Loucy (cell line): ENCODE measurements at regions not wholly inside any gene's neighbourhood (a gene's known extent, or its start where the extent isn't known, plus 50 kb on each side); places are given as distances from the start of the nearest gene placed in this dataset.

Experiments
- H2AFZ ChIP-seq: fragments of 200-600 bp; sonication (generic); 2 replicates; pipeline ENCODE4 v1.6.0; 2016; ENCODE audit warnings: antibody characterized with exemption, mild to moderate bottlenecking, low read length, moderate library complexity
- H3F3A ChIP-seq: fragments of 200-600 bp; 2 replicates; pipeline ENCODE4 v1.6.0; 2016; ENCODE audit warnings: antibody characterized with exemption, low read depth, mild to moderate bottlenecking
- H3K27me3 ChIP-seq: fragments of 200-600 bp; sonication (generic); 2 replicates; pipeline ENCODE4 v1.6.1; 2014; ENCODE audit warnings: low read length, mild to moderate bottlenecking; ENCODE audit not compliant: insufficient read depth, poor library complexity, severe bottlenecking
- H3K36me3 ChIP-seq: fragments of 200-600 bp; sonication (generic); 2 replicates; pipeline ENCODE4 v1.6.1; 2016; ENCODE audit warnings: low read length; ENCODE audit not compliant: insufficient read depth
- H3K4me1 ChIP-seq: fragments of 200-600 bp; sonication (generic); 2 replicates; pipeline ENCODE4 v1.5.1; 2014; ENCODE audit warnings: low read length, mild to moderate bottlenecking; ENCODE audit not compliant: insufficient read depth, poor library complexity, severe bottlenecking
- H3K4me2 ChIP-seq: fragments of 200-600 bp; sonication (generic); 2 replicates; pipeline ENCODE4 v1.6.0; 2014; ENCODE audit warnings: antibody characterized with exemption, low read length, low read depth, mild to moderate bottlenecking; ENCODE audit not compliant: poor library complexity, severe bottlenecking
- H3K4me3 ChIP-seq: fragments of 200-600 bp; sonication (generic); 2 replicates; pipeline ENCODE4 v1.5.1; 2014; ENCODE audit warnings: low read length, mild to moderate bottlenecking, mixed read lengths; ENCODE audit not compliant: poor library complexity, severe bottlenecking
- H3K79me2 ChIP-seq: fragments of 200-600 bp; sonication (generic); 2 replicates; pipeline ENCODE4 v1.6.1; 2014; ENCODE audit warnings: low read length; ENCODE audit not compliant: insufficient read depth
- H3K9ac ChIP-seq: fragments of 200-600 bp; sonication (generic); 2 replicates; pipeline ENCODE4 v1.6.0; 2014; ENCODE audit warnings: mild to moderate bottlenecking, low read depth, low read length, moderate library complexity; ENCODE audit not compliant: poor library complexity, severe bottlenecking
- H3K9me2 ChIP-seq: fragments of 200-600 bp; sonication (generic); replicated peaks from 2 replicates; pipeline ENCODE4 v1.6.1; 2016; ENCODE audit warnings: low read depth, low read length, mixed read lengths
- H3K9me3 ChIP-seq: fragments of 200-600 bp; sonication (generic); 2 replicates; pipeline ENCODE4 v1.6.1; 2014; ENCODE audit warnings: mild to moderate bottlenecking, antibody characterized with exemption, low read length, low read depth; ENCODE audit not compliant: insufficient read depth
- H4K20me1 ChIP-seq: fragments of 200-600 bp; sonication (generic); 2 replicates; pipeline ENCODE4 v1.6.0; 2014; ENCODE audit warnings: antibody characterized with exemption, low read length, mild to moderate bottlenecking; ENCODE audit not compliant: insufficient read depth, poor library complexity, severe bottlenecking
- EZH2phosphoT487 ChIP-seq: fragments of 200-600 bp; IDR thresholded peaks from 2 replicates; pipeline ENCODE4 v1.6.1; 2018; ENCODE audit warnings: antibody characterized with exemption, mild to moderate bottlenecking, moderate library complexity, borderline replicate concordance
- TF ChIP-seq, protein P1 (sequence below): fragments of 200-600 bp; sonication (generic); conservative IDR thresholded peaks from 2 replicates; pipeline ENCODE4 v1.5.1; 2014; ENCODE audit warnings: mild to moderate bottlenecking, antibody characterized with exemption, low read length

DNA sequence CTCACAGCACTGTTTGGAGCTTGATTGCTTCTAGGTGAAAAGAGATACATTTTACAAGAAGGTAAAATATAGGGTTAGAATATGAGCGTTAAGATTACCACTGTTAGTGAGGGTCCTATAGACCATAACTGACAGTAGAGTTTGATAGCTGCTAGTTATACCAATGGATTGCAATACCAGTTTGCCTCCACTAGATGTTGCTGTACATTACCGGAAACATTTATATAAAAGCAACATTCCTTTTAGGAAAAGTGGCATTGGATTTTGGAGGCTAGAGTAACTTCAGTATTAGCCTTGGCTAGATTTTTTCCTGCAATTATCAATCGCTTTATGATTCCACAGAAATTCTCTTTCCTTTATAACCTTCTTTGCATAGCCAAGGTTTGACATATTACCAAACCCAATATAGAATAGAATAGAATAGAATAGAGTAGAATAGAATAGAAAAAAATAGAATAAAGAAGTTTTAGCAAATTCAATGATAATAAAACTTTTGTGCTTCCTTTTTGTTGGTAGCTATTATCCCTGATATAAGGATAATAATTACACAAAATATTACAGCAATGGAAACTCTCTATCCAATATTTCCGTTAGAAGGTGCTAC lies 1093.6 kb upstream of the ALCAM start:
- no peak overlapping the region for H3K9ac ChIP-seq
- H3K4me3 ChIP-seq, result no peak overlapping the region
- H3K4me1 ChIP-seq, result no peaks in the 10 kb centered on the region
- H3K9me3 ChIP-seq, result no peaks in the 10 kb centered on the region
- H4K20me1 ChIP-seq, result no peaks in the 10 kb centered on the region
- no peak overlapping the region for H2AFZ ChIP-seq
- no peak overlapping the region for H3K4me2 ChIP-seq
- no peaks in the 10 kb centered on the region for H3K36me3 ChIP-seq
- TF ChIP-seq, protein P1, sequence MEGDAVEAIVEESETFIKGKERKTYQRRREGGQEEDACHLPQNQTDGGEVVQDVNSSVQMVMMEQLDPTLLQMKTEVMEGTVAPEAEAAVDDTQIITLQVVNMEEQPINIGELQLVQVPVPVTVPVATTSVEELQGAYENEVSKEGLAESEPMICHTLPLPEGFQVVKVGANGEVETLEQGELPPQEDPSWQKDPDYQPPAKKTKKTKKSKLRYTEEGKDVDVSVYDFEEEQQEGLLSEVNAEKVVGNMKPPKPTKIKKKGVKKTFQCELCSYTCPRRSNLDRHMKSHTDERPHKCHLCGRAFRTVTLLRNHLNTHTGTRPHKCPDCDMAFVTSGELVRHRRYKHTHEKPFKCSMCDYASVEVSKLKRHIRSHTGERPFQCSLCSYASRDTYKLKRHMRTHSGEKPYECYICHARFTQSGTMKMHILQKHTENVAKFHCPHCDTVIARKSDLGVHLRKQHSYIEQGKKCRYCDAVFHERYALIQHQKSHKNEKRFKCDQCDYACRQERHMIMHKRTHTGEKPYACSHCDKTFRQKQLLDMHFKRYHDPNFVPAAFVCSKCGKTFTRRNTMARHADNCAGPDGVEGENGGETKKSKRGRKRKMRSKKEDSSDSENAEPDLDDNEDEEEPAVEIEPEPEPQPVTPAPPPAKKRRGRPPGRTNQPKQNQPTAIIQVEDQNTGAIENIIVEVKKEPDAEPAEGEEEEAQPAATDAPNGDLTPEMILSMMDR, result peak; percentile 86
- no peak for TF ChIP-seq EZH2phosphoT487
- H3K9me2 ChIP-seq, result no peaks in the 10 kb centered on the region
- no peaks in the 10 kb centered on the region for H3F3A ChIP-seq
- H3K27me3 ChIP-seq, result no peaks in the 10 kb centered on the region
- H3K79me2 ChIP-seq, result no peaks in the 10 kb centered on the region

DNA sequence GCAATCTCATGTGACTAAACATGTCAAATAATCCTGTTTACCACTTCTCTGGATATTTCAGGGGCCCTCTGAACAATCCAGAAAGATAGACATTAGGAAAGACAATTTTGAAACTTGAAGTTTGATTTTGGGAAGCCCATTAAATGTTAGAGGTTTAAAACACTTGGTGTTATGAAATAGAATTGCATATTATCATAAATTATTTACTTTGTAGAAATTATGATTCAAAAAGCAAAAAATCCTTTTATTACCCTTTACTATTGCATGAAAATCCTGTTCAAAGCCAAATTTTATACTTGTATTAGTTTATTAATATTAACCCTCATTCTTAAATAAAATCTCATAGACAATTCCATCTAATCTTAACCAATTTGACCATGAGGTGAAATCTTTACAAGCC lies 1091.5 kb upstream of the ALCAM start:
- no peaks in the 10 kb centered on the region for H3K4me1 ChIP-seq
- no peaks in the 10 kb centered on the region for H3F3A ChIP-seq

DNA sequence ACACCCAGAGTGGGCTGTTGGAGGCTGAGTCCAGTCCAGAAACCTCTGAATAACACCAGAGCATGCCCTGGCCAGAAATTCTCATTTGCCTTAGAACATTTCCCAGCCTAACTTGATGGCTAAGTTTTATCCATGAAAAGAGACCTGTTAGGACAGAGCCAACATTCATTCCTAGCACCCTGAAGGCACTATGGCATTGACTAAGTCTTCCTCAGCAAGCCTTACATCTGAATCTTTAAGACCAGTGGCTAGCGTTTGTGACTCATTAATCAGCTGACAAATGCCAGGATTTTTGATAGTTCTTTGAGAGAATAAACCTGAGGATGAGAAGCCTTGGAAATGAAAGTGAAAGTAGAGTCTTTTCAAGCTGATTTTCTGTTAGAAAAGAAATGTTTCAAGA lies 1087.1 kb upstream of the ALCAM start:
- no peaks in the 10 kb centered on the region for H3K9me2 ChIP-seq
- H3F3A ChIP-seq, result no peaks in the 10 kb centered on the region
- H3K79me2 ChIP-seq, result no peaks in the 10 kb centered on the region
- H4K20me1 ChIP-seq, result no peaks in the 10 kb centered on the region
- H3K4me3 ChIP-seq, result peak overlapping the region; percentile 53
- no peaks in the 10 kb centered on the region for H3K36me3 ChIP-seq
- peak overlapping the region; percentile 67 for H3K4me2 ChIP-seq
- H3K27me3 ChIP-seq, result no peaks in the 10 kb centered on the region
- no peaks in the 10 kb centered on the region for H3K4me1 ChIP-seq
- H3K9me3 ChIP-seq, result no peaks in the 10 kb centered on the region
- peak overlapping the region; percentile 89 for H2AFZ ChIP-seq
- TF ChIP-seq, protein P1, result no peak
- no peak for TF ChIP-seq EZH2phosphoT487
- H3K9ac ChIP-seq, result no peak overlapping the region

More for the DNA sequence above, 1091.5 kb upstream of the ALCAM start:
- Histone ChIP-seq H3K9me3 (no peaks in the 10 kb centered on the region), H3K27me3 (no peaks in the 10 kb centered on the region), H3K4me2 (no peak overlapping the region), H3K4me3 (no peak overlapping the region), H2AFZ (no peak overlapping the region), H3K36me3 (no peaks in the 10 kb centered on the region), H4K20me1 (no peaks in the 10 kb centered on the region), H3K79me2 (no peaks in the 10 kb centered on the region), H3K9ac (no peak overlapping the region), H3K9me2 (no peaks in the 10 kb centered on the region)
- no peak for TF ChIP-seq EZH2phosphoT487
- TF ChIP-seq, protein P1, result no peak
